GM23338 (cell line): ENCODE measurements at regions not wholly inside any gene's neighbourhood (a gene's known extent, or its start where the extent isn't known, plus 50 kb on each side); places are given as distances from the start of the nearest gene placed in this dataset.
"Not testable (repeated sequence)": the region's sequence is repeated elsewhere in the genome, so short reads cannot be mapped to it uniquely, and the experiment has no call there.

Experiments
- ATAC-seq: fragments of 200-7000 bp; cut with Tn5 transposase; 3 replicates; pipeline ENCODE4 v1.9.1; 2020
- DNase-seq: peaks from one replicate; pipeline ENCODE4 v3.0.0-alpha.2; 2015; ENCODE audit warnings: low spot score
- H2AFZ ChIP-seq: fragments of 200-600 bp; sonication (generic); 2 replicates; pipeline ENCODE4 v1.8.0; 2016; ENCODE audit warnings: antibody characterized with exemption, mild to moderate bottlenecking, moderate library complexity
- H3F3A ChIP-seq: fragments of 200-600 bp; sonication (generic); replicated peaks from 2 replicates; pipeline ENCODE4 v1.8.0; 2017; ENCODE audit warnings: antibody characterized with exemption, mixed run types, low read depth
- H3K27ac ChIP-seq: fragments of 200-600 bp; sonication (generic); 2 replicates; pipeline ENCODE4 v1.6.1; 2016; ENCODE audit warnings: low read depth
- H3K27me3 ChIP-seq: fragments of 200-600 bp; sonication (generic); 2 replicates; pipeline ENCODE4 v1.8.0; 2016; ENCODE audit warnings: mild to moderate bottlenecking, mixed run types, moderate library complexity; ENCODE audit not compliant: insufficient read depth
- H3K36me3 ChIP-seq: fragments of 200-600 bp; sonication (generic); 2 replicates; pipeline ENCODE4 v1.8.0; 2016; ENCODE audit warnings: mild to moderate bottlenecking; ENCODE audit not compliant: insufficient read depth
- H3K4me1 ChIP-seq: fragments of 200-600 bp; sonication (generic); 2 replicates; pipeline ENCODE4 v1.8.0; 2016; ENCODE audit warnings: mild to moderate bottlenecking, moderate library complexity; ENCODE audit not compliant: insufficient read depth
- H3K4me2 ChIP-seq: fragments of 200-600 bp; sonication (generic); 2 replicates; pipeline ENCODE4 v1.7.1; 2017; ENCODE audit warnings: mixed run types
- H3K4me3 ChIP-seq: fragments of 200-600 bp; sonication (generic); 2 replicates; pipeline ENCODE4 v1.6.1; 2016; ENCODE audit warnings: mixed run types
- H3K79me2 ChIP-seq: fragments of 200-600 bp; sonication (generic); replicated peaks from 2 replicates; pipeline ENCODE4 v1.8.0; 2017; ENCODE audit warnings: mild to moderate bottlenecking; ENCODE audit not compliant: insufficient read depth
- H3K9me2 ChIP-seq: fragments of 200-600 bp; sonication (generic); 2 replicates; pipeline ENCODE4 v1.8.0; 2017; ENCODE audit not compliant: insufficient read depth
- H4K20me1 ChIP-seq: fragments of 200-600 bp; sonication (generic); replicated peaks from 2 replicates; pipeline ENCODE4 v1.8.0; 2017; ENCODE audit warnings: mild to moderate bottlenecking; ENCODE audit not compliant: insufficient read depth
- H3K27ac Mint-ChIP-seq: 2 replicates; pipeline ENCODE4 v1.8.0; 2020; ENCODE audit warnings: inconsistent platforms, mild to moderate bottlenecking, moderate library complexity, mixed read lengths
- H3K27me3 Mint-ChIP-seq: 3 replicates; pipeline ENCODE4 v1.8.0; 2022; ENCODE audit warnings: low read depth, mild to moderate bottlenecking, moderate library complexity, mixed read lengths, inconsistent platforms; ENCODE audit not compliant: insufficient read depth, poor library complexity
- H3K36me3 Mint-ChIP-seq: 3 replicates; pipeline ENCODE4 v1.8.0; 2021; ENCODE audit warnings: low read depth, mild to moderate bottlenecking, inconsistent platforms, moderate library complexity, mixed read lengths
- H3K4me1 Mint-ChIP-seq: 3 replicates; pipeline ENCODE4 v1.8.0; 2020; ENCODE audit warnings: mild to moderate bottlenecking, inconsistent platforms, mixed read lengths
- H3K4me3 Mint-ChIP-seq: 3 replicates; pipeline ENCODE4 v1.8.0; 2021; ENCODE audit warnings: moderate library complexity, mild to moderate bottlenecking, inconsistent platforms, mixed read lengths
- H3K9me3 Mint-ChIP-seq: 3 replicates; pipeline ENCODE4 v1.8.0; 2020; ENCODE audit warnings: moderate library complexity, mild to moderate bottlenecking, inconsistent platforms, mixed read lengths
- JUNB ChIP-seq: IDR thresholded peaks from one replicate; pipeline ENCODE4 v1.6.1; 2016; ENCODE audit warnings: antibody characterized with exemption; ENCODE audit not compliant: unreplicated experiment
- NANOG ChIP-seq: IDR thresholded peaks from 2 replicates; pipeline ENCODE4 v1.6.1; 2016; ENCODE audit warnings: antibody characterized with exemption, borderline replicate concordance
- POLR2AphosphoS5 ChIP-seq: IDR thresholded peaks from 2 replicates; pipeline ENCODE4 v1.6.1; 2016; ENCODE audit warnings: antibody characterized with exemption, low read depth
- STAT1 ChIP-seq: IDR thresholded peaks from one replicate; pipeline ENCODE4 v1.6.1; 2016; ENCODE audit warnings: antibody characterized with exemption; ENCODE audit not compliant: unreplicated experiment
- ZNF114 ChIP-seq: fragments of 250-450 bp; sonication (Bioruptor Pico); IDR thresholded peaks from 2 replicates; pipeline ENCODE4 v1.5.0; 2020; ENCODE audit warnings: mild to moderate bottlenecking, moderate library complexity
- ZNF331 ChIP-seq: fragments of 250-450 bp; sonication (Bioruptor Pico); IDR thresholded peaks from 2 replicates; pipeline ENCODE4 v1.5.0; 2020; ENCODE audit warnings: low read depth, mild to moderate bottlenecking, moderate library complexity
- TF ChIP-seq, protein P1 (sequence below), 2 experiments: fragments of 200-600 bp in 1 of 2; sonication (generic) in 1 of 2; conservative IDR thresholded peaks; 2 replicates each; pipeline versions ENCODE4 v1.5.1 to v1.6.1; 2016 to 2017; ENCODE audit warnings: antibody characterized with exemption in 2 of 2, low read depth in 2 of 2, mild to moderate bottlenecking in 2 of 2, moderate library complexity in 1 of 2
- TF ChIP-seq, protein P2 (sequence below): IDR thresholded peaks from one replicate; pipeline ENCODE4 v1.6.1; 2018; ENCODE audit warnings: antibody characterized with exemption; ENCODE audit not compliant: unreplicated experiment

DNA sequence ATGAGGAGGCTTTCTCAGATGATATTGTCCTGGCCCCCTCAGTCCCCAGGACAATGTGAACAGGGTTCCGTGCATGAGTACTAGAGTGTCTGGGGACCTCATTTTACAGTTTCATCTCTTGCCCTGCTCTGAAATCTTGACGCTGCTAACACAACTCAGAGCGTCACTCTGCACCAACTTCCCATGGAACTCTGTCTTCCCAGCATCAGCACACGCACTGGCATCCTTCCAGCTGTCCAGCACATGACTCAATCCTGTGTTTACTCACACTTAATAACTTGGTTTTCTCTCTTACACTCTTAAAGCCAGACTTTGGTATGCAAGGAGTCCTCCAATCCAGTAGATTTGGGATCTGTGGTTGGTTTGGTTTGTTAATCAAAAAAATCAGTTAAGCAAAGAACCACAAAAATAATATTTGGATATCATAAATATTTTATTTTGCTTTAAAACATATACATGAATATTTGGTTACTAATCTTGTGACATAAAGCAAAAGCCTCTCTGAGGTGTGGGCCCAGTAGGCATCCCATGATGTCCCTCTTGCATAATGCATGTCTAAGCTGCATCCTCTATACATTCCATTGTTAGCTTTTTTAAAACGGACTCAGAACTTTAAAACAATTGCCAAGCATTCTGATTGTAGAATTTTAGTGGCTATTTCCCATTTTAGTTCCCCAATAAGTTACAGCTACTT lies 131.0 kb downstream of the CXCL12 start:
- H3K36me3 ChIP-seq = no peaks in the 10 kb centered on the region
- no peak overlapping the region for H2AFZ ChIP-seq
- Mint-ChIP-seq H3K4me3 (no peak overlapping the region), H3K4me1 (peaks cover 13% of the 10 kb centered on the region; the same call in 2 of the 3 replicates), H3K9me3 (peaks cover 6% of the 10 kb centered on the region; the same call in 1 of the 3 replicates), H3K27me3 (peaks cover 7% of the 10 kb centered on the region), H3K27ac (no peak overlapping the region), H3K36me3 (peaks cover 2% of the 10 kb centered on the region; the same call in 1 of the 3 replicates)
- no peaks in the 10 kb centered on the region for H3K79me2 ChIP-seq
- H3K27ac ChIP-seq = no peak overlapping the region
- H3K27me3 ChIP-seq = no peaks in the 10 kb centered on the region
- no peaks in the 10 kb centered on the region for H4K20me1 ChIP-seq
- H3F3A ChIP-seq = no peaks in the 10 kb centered on the region
- no peak for TF ChIP-seq ZNF114 (CRISPR knock-in tag)
- no peak for TF ChIP-seq POLR2AphosphoS5
- H3K4me2 ChIP-seq = no peak overlapping the region
- H3K4me1 ChIP-seq = peaks cover 13% of the 10 kb centered on the region
- H3K4me3 ChIP-seq = no peak overlapping the region
- no peak for DNase-seq
- no peak for ATAC-seq
- H3K9me2 ChIP-seq = peaks cover 8% of the 10 kb centered on the region

DNA sequence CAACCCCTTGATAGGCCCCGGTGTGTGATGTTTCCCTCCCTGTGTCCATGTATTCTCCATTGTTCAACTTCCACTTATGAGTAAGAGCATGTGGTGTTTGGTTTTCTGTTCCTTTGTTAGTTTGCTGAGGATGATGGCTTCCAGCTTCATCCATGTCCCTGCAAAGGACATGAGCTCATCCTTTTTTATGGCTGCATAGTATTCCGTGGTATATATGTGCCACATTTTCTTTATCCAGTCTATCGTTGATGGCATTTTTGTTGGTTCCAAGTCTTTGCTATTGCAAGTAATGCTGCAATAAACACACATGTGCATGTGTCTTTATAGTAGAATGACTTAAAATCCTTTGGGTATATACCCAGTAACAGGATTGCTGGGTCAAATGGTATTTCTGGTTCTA lies 132.3 kb downstream of the CXCL12 start:
- not testable (repeated sequence) for H3K9me3 Mint-ChIP-seq, H3K27me3 ChIP-seq, ATAC-seq, DNase-seq, H2AFZ ChIP-seq, H3K36me3 Mint-ChIP-seq, H3K27ac Mint-ChIP-seq, H3K27me3 Mint-ChIP-seq, H3K27ac ChIP-seq, H3K4me3 Mint-ChIP-seq, H3K4me3 ChIP-seq, H3K4me2 ChIP-seq, H4K20me1 ChIP-seq, H3K4me1 Mint-ChIP-seq, H3K4me1 ChIP-seq, H3K36me3 ChIP-seq, H3F3A ChIP-seq, H3K79me2 ChIP-seq, H3K9me2 ChIP-seq

DNA sequence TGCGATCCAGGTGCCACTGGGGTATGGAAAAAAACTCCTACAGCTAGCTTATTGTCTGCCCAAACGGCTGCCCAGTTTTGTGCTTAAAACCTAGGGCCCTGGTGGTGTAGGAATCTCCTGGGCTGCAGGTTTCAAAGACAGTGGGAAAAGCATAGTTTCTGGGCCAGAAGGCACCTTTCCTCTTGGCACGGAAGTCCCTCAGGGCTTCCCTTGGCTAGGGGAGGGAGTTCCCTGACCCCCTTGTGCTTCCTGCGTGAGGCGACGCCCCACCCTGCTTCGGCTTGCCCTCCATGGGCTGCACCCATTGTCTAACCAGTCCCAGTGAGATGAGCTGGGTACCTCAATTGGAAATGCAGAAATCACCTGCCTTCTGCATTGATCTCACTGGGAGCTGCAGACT lies 135.0 kb downstream of the CXCL12 start:
- not testable (repeated sequence) for H3K27me3 Mint-ChIP-seq, H3K36me3 ChIP-seq, H3K9me2 ChIP-seq, H3K4me1 Mint-ChIP-seq, H3K4me3 ChIP-seq, H3K36me3 Mint-ChIP-seq, H3K4me1 ChIP-seq, H3K4me3 Mint-ChIP-seq, DNase-seq, H3K27ac Mint-ChIP-seq, H4K20me1 ChIP-seq, H3K79me2 ChIP-seq, H3F3A ChIP-seq, H3K27ac ChIP-seq, ATAC-seq, H3K27me3 ChIP-seq
- H3K9me3 Mint-ChIP-seq = peaks cover 17% of the 10 kb centered on the region
- peak overlapping the region; percentile 98 for H2AFZ ChIP-seq
- H3K4me2 ChIP-seq = peak overlapping the region; percentile 51; the same call in 1 of the 2 replicates

DNA sequence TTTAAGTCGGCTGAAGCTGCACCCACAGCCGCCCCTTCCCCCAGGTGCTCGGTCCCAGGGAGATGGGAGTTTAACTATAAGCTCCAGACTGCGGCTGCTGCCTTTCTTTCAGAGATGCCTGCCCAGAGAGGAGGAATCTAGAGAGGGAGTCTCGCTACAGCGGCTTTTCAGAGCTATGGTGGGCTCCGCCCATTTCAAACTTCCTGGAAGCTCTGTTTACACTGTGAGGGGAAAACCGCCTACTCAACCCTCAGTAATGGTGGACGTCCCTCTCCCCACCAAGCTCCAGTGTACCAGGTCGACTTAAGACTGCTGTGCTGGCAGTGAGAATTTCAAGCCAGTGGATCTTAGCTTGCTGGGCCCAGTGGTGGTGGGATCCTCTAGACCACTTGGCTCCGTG lies 135.4 kb downstream of the CXCL12 start:
- Histone ChIP-seq H3K36me3 (no peaks in the 10 kb centered on the region), H3K27me3 (no peaks in the 10 kb centered on the region), H3K79me2 (no peaks in the 10 kb centered on the region), H3F3A (no peaks in the 10 kb centered on the region), H3K4me3 (no peak overlapping the region), H2AFZ (peak overlapping the region; percentile 98), H3K9me2 (peaks cover 3% of the 10 kb centered on the region; the same call in 1 of the 2 replicates), H4K20me1 (no peaks in the 10 kb centered on the region), H3K4me1 (peaks cover 7% of the 10 kb centered on the region), H3K27ac (no peak overlapping the region), H3K4me2 (peak overlapping the region; percentile 51; the same call in 1 of the 2 replicates)
- H3K27ac Mint-ChIP-seq = no peak overlapping the region
- peaks cover 17% of the 10 kb centered on the region for H3K9me3 Mint-ChIP-seq
- H3K36me3 Mint-ChIP-seq = no peaks in the 10 kb centered on the region; the same call in 1 of the 3 replicates
- H3K27me3 Mint-ChIP-seq = peaks cover 6% of the 10 kb centered on the region
- H3K4me3 Mint-ChIP-seq = no peak overlapping the region
- ATAC-seq = peak; percentile 56
- H3K4me1 Mint-ChIP-seq = peaks cover 5% of the 10 kb centered on the region; the same call in 2 of the 3 replicates
- peak; percentile 51 for DNase-seq
- TF ChIP-seq POLR2AphosphoS5 (no peak), NANOG (no peak), JUNB (no peak), ZNF331 (no peak), ZNF114 (CRISPR knock-in tag) (no peak), STAT1 (no peak)
- TF ChIP-seq, protein P1, sequence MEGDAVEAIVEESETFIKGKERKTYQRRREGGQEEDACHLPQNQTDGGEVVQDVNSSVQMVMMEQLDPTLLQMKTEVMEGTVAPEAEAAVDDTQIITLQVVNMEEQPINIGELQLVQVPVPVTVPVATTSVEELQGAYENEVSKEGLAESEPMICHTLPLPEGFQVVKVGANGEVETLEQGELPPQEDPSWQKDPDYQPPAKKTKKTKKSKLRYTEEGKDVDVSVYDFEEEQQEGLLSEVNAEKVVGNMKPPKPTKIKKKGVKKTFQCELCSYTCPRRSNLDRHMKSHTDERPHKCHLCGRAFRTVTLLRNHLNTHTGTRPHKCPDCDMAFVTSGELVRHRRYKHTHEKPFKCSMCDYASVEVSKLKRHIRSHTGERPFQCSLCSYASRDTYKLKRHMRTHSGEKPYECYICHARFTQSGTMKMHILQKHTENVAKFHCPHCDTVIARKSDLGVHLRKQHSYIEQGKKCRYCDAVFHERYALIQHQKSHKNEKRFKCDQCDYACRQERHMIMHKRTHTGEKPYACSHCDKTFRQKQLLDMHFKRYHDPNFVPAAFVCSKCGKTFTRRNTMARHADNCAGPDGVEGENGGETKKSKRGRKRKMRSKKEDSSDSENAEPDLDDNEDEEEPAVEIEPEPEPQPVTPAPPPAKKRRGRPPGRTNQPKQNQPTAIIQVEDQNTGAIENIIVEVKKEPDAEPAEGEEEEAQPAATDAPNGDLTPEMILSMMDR (conservative IDR thresholded peaks at IDR 0.05; ENCODE audit: low read depth in 2 of 2) = no peak
- TF ChIP-seq, protein P2, sequence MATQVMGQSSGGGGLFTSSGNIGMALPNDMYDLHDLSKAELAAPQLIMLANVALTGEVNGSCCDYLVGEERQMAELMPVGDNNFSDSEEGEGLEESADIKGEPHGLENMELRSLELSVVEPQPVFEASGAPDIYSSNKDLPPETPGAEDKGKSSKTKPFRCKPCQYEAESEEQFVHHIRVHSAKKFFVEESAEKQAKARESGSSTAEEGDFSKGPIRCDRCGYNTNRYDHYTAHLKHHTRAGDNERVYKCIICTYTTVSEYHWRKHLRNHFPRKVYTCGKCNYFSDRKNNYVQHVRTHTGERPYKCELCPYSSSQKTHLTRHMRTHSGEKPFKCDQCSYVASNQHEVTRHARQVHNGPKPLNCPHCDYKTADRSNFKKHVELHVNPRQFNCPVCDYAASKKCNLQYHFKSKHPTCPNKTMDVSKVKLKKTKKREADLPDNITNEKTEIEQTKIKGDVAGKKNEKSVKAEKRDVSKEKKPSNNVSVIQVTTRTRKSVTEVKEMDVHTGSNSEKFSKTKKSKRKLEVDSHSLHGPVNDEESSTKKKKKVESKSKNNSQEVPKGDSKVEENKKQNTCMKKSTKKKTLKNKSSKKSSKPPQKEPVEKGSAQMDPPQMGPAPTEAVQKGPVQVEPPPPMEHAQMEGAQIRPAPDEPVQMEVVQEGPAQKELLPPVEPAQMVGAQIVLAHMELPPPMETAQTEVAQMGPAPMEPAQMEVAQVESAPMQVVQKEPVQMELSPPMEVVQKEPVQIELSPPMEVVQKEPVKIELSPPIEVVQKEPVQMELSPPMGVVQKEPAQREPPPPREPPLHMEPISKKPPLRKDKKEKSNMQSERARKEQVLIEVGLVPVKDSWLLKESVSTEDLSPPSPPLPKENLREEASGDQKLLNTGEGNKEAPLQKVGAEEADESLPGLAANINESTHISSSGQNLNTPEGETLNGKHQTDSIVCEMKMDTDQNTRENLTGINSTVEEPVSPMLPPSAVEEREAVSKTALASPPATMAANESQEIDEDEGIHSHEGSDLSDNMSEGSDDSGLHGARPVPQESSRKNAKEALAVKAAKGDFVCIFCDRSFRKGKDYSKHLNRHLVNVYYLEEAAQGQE = no peak
